SK-N-DZ (cell line): ENCODE measurements at regions not wholly inside any gene's neighbourhood (a gene's known extent, or its start where the extent isn't known, plus 50 kb on each side); places are given as distances from the start of the nearest gene placed in this dataset.
A peak's percentile ranks its signal among the peaks of the same experiment; 100 is the strongest.
"Not testable (repeated sequence)": the region's sequence is repeated elsewhere in the genome, so short reads cannot be mapped to it uniquely, and the experiment has no call there.

Experiments used
- DNase-seq: peaks from one replicate; pipeline ENCODE4 v3.0.0-alpha.2; 2015; ENCODE audit warnings: low spot score

DNA sequence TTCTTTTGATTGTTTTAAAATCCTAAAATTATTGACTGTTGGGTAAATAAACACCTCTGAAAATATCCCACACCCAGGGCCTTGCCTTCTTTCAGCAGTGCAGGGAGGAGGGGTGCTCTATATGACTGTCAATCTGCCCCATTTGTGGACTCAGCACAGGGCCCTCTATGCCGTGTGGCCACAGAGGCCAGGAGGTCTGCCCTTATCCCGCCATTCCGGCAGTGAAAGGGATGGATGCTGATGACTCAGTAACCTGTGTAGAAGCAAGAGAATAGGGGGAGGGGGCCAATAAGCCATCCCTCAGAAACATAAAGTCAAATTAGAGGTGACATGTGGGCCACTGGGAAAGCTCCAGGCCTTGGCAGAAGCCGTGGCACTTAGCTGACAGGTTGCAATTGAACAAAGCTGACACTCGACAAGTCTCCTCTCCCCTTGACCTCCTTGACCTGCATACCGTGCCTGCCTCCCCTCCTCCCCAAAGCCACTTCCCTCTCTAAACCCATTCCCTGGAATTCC is 281.4 kb upstream of the DYNLRB2 start:
- DNase-seq: peak; percentile 73

DNA sequence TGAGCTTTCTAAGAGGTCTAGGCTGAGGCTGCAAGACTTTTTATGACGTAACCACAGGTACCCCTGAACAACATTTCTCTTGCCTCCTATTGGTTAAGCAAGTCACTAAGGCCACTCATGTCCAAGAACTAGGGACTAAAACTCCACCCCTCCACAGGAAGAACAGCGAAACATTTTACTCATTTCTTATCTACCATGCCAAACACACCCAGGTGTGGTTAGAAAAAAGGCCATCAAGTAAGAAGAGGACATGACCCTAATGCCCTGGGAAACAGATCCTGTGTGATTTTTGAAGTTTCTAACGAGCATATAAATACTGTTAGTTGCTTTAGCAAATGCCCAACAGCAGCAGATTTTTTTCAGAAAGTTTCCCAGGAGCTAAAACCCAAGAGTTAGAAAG is 282.4 kb upstream of the DYNLRB2 start:
- no peak for DNase-seq

DNA sequence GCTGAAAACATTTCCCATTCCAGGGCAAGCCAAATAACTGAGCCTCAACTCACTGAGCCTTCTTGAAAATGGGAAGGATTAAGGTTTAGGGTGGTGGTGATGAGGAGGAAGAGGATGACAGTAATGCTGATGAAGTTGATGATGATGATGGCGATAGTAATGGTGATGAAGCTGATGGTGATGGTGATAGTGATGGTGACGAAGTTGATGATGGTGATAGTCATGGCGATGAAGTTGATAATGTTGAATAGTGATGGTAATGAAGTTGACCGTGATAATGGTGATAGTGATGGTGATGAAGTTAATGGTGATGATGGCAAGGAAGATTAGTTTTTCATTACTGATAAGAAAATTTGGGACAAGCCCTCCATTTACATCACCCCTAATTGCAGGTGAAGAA is 285.8 kb upstream of the DYNLRB2 start:
- no peak for DNase-seq

DNA sequence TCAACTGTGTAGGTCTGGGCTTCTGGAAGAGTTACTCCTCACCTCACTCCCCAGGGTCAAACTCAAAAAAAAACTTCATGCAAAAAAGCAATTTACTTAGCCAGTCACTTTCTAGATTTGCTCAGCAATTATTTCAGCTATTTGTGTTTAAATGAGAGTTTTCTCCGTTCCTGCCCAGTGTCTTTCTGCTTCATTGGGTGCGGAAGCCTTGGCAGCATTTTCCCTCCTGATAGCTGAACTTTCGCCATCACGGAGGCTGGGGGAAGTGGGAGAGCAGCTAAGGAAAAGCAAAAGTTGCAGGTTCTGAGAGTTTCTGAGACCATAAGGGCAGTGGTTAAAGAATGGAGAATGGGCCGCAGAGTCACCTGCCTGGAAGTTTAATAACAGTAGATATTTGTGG is 287.1 kb upstream of the DYNLRB2 start:
- no peak for DNase-seq

DNA sequence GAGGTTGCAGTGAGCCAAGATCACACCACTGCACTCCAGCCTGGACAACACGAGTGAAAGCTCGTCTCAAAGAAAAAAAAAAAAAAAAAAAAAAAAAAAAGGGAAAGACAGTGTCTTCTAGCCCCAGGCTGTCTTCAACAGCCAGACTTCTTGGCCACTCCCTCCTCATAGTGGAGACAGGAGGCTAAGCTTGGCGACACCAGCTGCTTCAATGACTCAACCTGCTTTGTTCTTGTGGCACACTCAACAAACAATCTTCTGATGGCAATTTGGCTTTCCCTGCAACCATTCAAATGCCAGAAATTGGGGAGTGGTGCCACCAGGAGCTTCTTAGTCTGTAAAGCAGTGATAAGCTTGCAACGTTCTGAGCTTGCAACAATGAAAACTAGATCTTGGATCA is 290.4 kb upstream of the DYNLRB2 start:
- no peak for DNase-seq

DNA sequence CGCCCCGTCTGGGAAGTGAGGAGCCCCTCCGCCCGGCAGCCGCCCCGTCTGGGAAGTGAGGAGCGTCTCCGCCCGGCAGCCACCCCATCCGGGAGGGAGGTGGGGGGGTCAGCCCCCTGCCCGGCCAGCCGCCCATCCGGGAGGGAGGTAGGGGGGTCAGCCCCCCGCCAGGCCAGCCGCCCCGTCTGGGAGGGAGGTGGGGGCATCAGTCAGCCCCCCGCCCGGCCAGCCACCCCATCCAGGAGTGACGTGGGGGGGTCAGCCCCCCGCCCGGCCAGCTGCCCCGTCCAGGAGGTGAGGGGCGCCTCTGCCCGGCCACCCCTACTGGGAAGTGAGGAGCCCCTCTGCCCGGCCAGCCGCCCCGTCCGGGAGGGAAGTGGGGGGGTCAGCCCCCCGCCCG is 297.5 kb upstream of the DYNLRB2 start:
- DNase-seq: not testable (repeated sequence)

DNA sequence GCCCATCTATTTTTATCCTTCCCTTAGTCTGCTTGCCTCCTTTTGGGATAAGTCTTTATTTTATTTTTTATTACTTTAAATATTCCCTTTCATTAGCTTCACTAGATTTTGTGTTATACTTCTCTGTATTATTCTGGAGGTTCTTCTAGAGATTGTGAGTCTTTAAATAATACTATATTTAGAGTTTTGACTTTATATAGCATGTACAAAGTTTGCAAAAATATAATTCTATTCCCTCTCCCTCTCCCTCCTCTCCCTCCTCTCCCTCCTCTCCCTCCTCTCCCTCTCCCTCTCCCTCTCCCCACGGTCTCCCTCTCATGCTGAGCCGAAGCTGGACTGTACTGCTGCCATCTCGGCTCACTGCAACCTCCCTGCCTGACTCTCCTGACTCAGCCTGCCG is 298.5 kb upstream of the DYNLRB2 start:
- not testable (repeated sequence) for DNase-seq

DNA sequence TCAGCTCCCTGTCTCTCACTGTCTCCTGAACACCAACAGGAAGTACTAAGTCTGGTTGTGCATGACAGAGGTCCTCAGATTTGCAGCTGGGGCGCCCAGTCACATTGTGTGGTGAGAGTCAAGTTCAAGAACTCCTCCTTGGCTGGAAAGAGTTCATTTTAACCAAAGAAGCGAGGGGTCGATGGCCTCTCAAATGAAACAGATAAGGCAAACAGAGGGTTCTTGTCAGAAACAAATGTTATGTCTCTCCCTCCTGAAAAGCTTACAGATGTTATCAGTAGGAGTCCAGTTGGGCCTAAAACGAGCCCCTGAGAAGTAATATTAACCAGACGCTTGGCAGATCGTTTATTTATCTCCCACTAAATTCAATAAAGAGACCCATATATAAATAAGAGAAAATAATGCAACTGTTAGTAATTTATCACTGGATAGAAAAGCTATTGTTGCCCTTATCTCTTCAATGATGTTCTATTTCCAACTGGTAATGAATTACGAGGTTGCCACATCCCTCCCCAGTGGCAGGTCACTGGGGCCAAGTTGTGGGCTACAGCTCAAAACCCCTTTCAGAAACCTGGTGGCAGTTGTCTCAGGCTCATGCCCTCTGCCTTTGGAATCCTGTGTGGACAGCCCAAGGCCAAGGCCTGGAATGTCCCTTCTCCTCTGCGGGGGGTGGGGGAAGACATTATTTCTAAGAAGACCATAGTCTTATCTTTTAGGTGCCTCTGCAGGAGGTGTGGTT is 307.5 kb upstream of the DYNLRB2 start:
- peak; percentile 77 for DNase-seq

DNA sequence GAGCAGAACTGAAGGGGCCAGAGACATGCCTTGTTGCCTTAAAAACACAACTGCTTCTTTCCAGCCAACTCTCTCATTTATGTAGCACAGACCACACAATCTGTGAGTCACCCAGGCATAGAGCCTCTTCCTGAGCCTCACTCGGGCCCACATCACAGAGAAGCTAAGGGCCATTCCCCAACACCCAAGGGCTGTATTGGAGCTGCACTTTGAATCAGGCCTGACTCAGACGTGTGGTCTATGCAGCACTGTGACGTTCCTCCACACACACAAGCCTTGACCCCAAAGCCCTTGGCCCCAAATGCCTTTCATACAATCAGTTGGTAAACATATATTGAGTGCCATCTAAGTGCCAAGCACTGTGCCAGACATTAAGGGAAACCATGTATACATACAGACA is 308.9 kb upstream of the DYNLRB2 start:
- no peak for DNase-seq

DNA sequence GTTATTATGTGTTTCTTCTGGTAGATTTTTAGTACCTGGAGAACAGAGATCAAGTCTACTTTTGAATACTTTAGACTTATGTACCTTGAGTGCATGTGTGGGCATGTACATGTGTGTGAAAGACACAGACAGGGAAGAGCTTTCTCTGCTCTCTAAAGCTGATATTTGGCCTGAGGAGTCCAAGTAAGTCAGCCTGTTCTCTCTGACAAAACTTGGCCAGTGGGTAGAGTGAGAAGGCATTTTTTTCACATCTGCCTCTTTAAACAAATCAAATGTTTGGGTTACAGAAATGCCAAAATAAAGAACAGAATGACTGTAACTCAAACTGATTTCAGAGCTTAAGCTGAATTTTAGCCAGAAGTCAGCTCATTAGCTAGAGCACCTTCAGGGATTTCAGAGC is 309.7 kb upstream of the DYNLRB2 start:
- no peak for DNase-seq

DNA sequence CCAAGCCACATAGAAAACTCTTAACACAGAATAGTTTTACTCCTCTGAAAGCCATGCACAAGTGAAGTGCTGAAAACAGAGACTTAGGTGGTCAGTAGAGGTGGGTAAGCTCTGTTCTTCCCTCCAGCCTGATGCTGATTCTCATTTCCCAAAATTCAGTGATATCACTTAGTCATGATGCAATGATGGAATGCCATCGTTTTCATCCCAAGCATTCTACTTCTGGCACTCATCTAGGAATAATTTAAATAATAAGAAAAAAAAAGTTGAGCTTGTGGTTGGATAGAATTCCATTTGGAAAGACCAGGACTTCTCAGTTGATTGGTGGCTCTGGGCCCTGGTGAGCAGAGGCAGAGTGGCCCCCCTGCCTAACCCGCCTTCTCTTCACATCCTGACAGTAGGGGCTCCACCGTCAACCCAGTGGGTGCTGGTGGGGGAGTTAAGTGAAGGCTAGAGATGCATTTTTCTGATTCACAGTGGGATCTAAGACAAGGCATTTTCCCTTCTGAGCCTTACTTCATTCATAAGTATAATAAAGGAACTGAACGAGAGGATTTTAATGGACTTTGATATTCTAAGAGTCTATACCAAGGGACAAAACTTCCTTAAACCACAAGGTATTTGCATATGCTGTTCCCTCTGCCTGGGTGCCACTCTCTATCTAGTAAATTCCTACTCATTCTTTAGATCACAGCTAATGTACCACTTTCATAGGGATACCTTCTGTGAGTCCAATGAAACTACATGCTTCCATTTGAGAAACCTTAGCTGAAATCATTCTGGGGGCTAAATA is 310.3 kb upstream of the DYNLRB2 start:
- no peak for DNase-seq

DNA sequence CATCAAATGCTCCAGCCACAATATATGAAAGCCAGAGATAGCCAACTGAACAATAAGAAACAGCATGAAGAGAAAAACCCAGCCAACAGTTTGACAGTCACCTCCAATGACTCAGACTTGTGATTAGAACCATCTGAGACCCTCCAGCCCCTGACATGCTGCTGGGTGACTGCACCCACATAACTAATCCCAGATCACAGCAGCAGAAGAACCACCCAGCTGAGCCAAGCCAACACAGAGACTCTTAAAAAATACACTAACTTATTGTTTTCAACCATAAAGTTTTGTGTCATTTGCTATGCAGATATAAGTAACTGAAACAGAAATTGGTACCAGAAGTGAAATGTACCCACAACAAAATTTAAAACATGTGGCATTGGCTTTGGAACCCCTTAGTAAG is 314.3 kb upstream of the DYNLRB2 start:
- DNase-seq: no peak

DNA sequence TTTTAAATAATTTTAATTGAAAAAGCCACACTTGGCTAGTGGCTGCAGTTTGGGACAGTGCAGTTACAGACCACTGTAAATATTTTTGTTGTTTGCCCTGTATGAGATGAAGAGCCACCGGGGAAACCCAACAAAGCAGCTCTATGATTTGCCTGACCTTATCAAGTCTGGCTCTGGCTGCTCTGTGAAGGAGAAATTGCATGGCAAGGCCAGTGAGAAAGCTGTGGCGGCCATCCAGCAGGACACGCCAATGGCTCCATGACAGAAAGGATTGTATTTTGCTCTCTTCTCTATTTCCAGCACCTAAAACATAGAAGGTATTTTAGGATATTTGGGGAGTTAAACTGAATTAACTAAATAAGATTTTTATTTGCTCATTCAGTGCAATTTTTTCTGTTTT is 330.0 kb upstream of the DYNLRB2 start:
- DNase-seq: no peak

DNA sequence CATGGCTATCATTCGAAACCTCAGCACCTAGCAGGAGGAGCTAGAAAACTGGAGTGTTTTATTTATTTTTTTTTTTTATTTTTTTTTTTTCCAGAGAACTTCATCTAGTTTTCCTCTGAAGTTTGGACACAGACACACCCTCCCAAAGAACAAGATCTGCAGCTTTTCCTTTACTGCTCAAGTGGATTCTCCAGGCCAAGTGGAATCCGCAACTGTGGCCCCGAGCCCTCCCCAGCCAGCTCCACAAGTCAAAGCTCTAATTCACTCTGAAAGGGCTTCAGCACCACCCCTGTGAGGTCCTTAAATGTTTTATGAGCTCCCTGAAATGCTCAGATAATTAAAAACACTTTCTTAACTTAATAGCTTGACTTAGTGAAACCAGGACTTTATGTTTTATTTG is 332.1 kb upstream of the DYNLRB2 start:
- DNase-seq: no peak

DNA sequence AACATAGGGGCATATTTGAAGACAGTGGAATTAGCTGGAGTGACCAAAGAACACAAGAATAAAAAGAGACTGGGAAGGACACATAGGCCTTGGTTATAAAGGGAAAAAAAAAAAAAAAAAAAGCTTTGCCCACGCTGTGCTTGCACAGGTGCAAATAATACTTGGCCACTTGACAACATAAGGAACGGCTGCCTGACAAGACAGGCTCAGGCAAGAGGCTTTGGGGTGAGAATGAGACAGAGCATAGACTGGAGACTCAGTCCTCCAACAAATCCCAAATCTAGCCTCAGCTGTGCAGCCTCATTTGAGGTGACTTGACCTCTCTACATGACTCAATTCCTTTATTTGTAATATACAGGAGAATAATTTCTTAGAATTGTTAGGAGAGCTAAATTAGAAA is 332.8 kb upstream of the DYNLRB2 start:
- no peak for DNase-seq

DNA sequence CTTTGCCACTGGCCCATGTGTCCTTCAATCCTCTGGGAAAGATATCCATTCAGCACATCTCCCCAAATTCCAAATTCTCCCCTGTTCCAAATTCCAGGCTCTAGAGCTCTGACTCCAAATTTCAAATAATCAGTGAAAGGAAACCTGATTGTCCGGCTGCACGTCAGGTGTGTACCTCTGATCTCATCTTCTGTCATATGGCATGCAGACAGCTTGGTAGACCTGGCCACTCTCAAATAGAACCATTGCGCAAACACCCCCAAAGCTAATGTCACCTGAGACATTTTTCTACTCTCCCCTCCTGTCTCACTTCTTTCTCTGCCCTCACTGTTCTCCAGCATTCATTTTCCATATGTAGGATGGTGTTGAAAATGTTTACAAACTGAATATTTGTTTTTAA is 337.0 kb upstream of the DYNLRB2 start:
- no peak for DNase-seq

DNA sequence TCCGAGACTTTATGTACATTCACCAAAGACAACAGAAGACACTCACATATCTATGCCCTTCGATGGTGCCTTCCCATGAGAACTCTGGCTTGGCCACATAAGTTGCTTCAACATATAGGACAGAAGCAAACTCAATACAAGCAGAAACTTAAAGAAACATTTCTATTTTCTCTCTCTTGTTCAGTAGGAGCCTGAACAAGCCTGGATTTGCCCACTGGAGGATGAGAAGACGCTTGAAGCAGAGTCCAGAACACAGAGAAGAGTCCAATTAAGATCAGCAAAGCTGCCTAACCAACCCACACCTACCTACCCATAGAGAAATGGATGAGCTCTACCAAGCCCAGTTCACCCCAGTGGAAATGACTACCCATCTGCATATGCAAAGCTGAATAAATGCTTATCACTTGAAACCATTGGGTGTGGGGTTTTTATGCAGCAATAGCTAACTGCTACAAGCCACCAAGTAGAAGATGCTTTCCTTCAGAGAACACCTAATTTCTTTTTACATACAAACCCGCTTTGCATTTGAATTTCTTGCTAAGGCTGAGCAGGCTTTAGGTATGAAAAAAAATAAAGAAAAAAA is 337.9 kb upstream of the DYNLRB2 start:
- no peak for DNase-seq

DNA sequence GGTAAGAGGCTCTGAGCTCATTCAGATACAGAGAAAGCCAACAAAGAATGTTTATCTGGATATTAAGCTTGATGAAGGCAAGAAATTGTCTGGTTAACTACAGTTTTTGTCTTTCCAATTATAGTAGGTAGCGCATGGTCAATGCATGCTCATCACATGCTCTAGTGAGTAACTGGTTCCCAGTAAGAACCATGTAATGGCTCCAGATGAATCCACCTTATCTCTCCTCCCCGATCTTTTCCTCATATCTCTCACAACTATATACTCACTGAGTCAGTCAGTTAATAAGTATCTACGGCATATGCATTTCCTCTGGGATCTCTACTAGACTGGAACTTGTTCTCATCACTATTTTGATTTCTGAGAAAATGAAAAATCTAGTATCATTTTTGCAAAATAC is 340.7 kb upstream of the DYNLRB2 start:
- DNase-seq: no peak

DNA sequence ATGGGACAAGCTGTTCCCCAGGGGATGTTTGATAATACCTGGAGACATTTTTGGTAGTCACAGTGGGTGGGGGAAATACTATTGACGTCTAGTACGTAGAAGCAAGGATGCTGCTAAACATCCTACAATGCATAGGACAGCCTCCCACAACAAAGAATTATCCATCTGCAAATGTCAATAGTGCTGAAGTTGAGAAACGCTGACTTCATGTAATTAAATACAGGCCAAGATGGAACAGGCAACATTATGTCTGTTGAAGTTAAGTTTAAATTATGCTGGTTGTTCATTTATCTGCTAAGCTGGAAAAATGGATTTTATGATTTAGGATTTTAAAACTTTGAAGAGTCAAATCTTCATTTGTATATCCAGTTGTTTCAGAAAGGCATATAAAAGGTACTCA is 341.2 kb upstream of the DYNLRB2 start:
- DNase-seq: no peak

DNA sequence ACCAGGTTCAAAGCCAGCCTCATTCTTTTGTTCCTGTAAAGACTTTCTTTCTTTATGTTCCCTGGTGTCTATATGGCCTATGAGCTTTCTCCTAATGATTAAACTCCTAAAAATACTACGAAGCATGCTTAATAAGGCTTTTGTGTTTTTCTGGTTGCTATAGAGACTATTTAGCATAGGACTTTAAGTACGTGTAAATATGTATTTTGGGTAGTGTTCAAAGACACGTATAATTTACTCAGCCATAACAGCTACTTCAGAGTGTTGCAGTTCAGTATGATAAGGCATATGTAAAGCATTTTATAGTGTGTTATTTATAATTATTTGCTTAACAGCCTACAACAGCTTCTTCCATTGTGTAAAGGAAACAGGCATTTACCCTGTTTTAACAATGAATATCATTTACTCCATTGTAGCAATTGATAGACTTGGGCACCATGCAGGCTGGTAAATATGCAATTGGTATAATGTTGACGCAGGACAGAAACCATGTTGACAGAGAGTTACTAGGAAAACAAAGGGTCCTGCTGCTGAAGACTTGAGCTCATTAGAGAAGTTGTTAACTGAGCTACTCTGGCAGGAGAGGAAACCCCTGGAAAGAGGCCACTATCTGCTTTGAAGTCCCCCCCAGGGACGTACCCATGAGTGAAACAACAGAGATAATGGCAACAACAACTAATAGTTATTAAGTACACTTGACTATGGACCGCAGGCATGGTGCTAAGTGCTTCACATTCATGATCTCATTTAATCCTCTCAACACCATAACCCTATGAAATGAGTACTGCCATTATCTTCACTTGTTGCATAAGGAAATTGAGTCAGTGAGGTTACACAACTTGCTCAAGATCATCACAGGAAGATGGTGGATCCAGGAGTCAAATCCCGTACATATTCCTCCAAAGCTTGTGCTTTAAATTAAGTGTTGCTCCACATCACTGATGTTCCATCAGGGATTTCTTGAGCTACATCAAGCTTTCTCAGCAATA is 342.2 kb upstream of the DYNLRB2 start:
- DNase-seq: no peak

DNA sequence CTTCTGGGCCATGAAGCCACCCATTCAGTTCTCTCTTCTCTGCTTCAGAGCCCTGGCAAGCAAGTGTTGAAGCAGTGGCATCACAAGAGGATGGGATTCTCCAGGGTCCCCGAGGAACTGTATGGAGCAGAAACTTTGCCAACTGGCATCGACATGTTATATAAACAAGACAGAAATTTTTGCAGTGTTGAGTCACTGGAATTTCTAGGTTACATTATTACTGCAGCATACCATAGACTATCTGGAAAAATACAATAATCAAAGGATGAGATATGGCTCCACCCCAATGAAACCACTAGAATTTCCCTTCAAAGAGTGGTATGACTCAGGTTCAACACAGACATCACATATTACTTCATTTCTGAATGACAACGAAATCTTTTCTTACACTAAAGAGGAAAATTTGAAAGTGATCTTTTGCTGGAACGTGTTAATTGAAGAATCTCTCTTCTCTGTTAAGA is 343.0 kb upstream of the DYNLRB2 start:
- DNase-seq: no peak
